ENCODE measurements at regions not wholly inside any gene's neighbourhood (a gene's known extent, or its start where the extent isn't known, plus 50 kb on each side); places are given as distances from the start of the nearest gene placed in this dataset.

- TF ChIP-seq VEZF1 (CRISPR knock-in tag; IDR thresholded peaks at IDR 0.05) (peak; percentile 63), CCNT2 (IDR thresholded peaks at IDR 0.05; ENCODE audit: borderline replicate concordance, extremely low read depth, insufficient read length, low read depth, low read length) (peak; percentile 75), TAF1 (IDR thresholded peaks at IDR 0.05; ENCODE audit: control insufficient read depth, extremely low read depth, insufficient read depth, low read length, severe bottlenecking) (no peak), MTA2 (IDR thresholded peaks at IDR 0.05; ENCODE audit: low read depth) (peak; percentile 89), HNRNPUL1 (IDR thresholded peaks at IDR 0.05; ENCODE audit: low read length) (no peak), MAFK (IDR thresholded peaks at IDR 0.05; ENCODE audit: low read length) (peak; percentile 97), CBX2 (IDR thresholded peaks at IDR 0.05; ENCODE audit: insufficient read depth, low read length, poor library complexity, severe bottlenecking) (no peak), PCBP2 (IDR thresholded peaks at IDR 0.05; ENCODE audit: low read depth, low read length, poor library complexity, severe bottlenecking) (no peak), NFE2 (IDR thresholded peaks at IDR 0.05; ENCODE audit: low read depth) (peak; percentile 80), ZNF146 (CRISPR knock-in tag; IDR thresholded peaks at IDR 0.05; ENCODE audit: unreplicated experiment) (no peak), MECOM (CRISPR knock-in tag; IDR thresholded peaks at IDR 0.05) (peak; percentile 100), MYC (IDR thresholded peaks at IDR 0.05; ENCODE audit: low read depth, low read length) (0 out of 2 replicates have a peak, but pooled peaks have one; percentile 43), MYC (CRISPR knock-in tag; IDR thresholded peaks at IDR 0.05; ENCODE audit: borderline replicate concordance, low read depth) (no peak), ZNF395 (CRISPR knock-in tag; IDR thresholded peaks at IDR 0.05) (peak; percentile 65; the same call in 1 of the 2 replicates), POLR3G (IDR thresholded peaks at IDR 0.05; ENCODE audit: extremely low read depth, insufficient read length, insufficient replicate concordance) (no peak), ZFP36 (IDR thresholded peaks at IDR 0.05; ENCODE audit: low read depth, low read length, partially characterized antibody) (peak; percentile 13), CTBP1 (IDR thresholded peaks at IDR 0.05; ENCODE audit: borderline replicate concordance) (peak; percentile 99), C11orf30 (IDR thresholded peaks at IDR 0.05; ENCODE audit: low read depth) (peak; percentile 100), EHMT2 (IDR thresholded peaks at IDR 0.05) (peak; percentile 60), ATF1 (CRISPR knock-in tag; IDR thresholded peaks at IDR 0.05) (no peak), ATF1 (tag; IDR thresholded peaks at IDR 0.05) (peak; percentile 69), ZNF445 (CRISPR knock-in tag; IDR thresholded peaks at IDR 0.05; ENCODE audit: low read depth) (no peak), TBL1XR1 (IDR thresholded peaks at IDR 0.05; ENCODE audit: low read length in 2 of 2) (peak in 1 of 2 experiments; percentile 89; a peak in 3 of 4 replicates), ETV1 (tag; conservative IDR thresholded peaks at IDR 0.05; ENCODE audit: low read depth) (no peak), TCF3 (CRISPR knock-in tag; IDR thresholded peaks at IDR 0.05) (peak; percentile 97), ZKSCAN8 (CRISPR knock-in tag; IDR thresholded peaks at IDR 0.05) (peak; percentile 63; the same call in 1 of the 2 replicates), NFRKB (IDR thresholded peaks at IDR 0.05; ENCODE audit: low read depth) (no peak)
Observed at GRCh38 chr1:173355281-173356031, 121.7 kb upstream of the PRDX6 start (continued).
